Neural progenitor cell (in vitro differentiated cells): ENCODE measurements at regions not wholly inside any gene's neighbourhood (a gene's known extent, or its start where the extent isn't known, plus 50 kb on each side); places are given as distances from the start of the nearest gene placed in this dataset.

Experiments
- DNase-seq: peaks from one replicate; pipeline ENCODE4 v3.0.0-alpha.2; 2016; ENCODE audit warnings: low spot score
- H2AFZ ChIP-seq: fragments of 200-600 bp; sonication (generic); replicated peaks from 2 replicates; pipeline ENCODE4 v1.6.1; 2016; ENCODE audit warnings: antibody characterized with exemption
- H3F3A ChIP-seq: fragments of 200-600 bp; sonication (generic); 2 replicates; pipeline ENCODE4 v1.6.1; 2016; ENCODE audit warnings: antibody characterized with exemption, low read depth
- H3K27ac ChIP-seq: fragments of 200-600 bp; sonication (generic); 2 replicates; pipeline ENCODE4 v1.5.1; 2016; ENCODE audit warnings: mild to moderate bottlenecking
- H3K27me3 ChIP-seq: fragments of 200-600 bp; sonication (generic); 2 replicates; pipeline ENCODE4 v1.6.1; 2016; ENCODE audit warnings: mild to moderate bottlenecking, moderate library complexity
- H3K36me3 ChIP-seq: fragments of 200-600 bp; sonication (generic); 2 replicates; pipeline ENCODE4 v1.5.1; 2016
- H3K4me1 ChIP-seq: fragments of 200-600 bp; sonication (generic); 2 replicates; pipeline ENCODE4 v1.6.1; 2016; ENCODE audit warnings: mixed run types
- H3K4me2 ChIP-seq: fragments of 200-600 bp; sonication (generic); 2 replicates; pipeline ENCODE4 v1.6.1; 2016
- H3K4me3 ChIP-seq: fragments of 200-600 bp; sonication (generic); 2 replicates; pipeline ENCODE4 v1.5.1; 2016
- H3K79me2 ChIP-seq: fragments of 200-600 bp; sonication (generic); 2 replicates; pipeline ENCODE4 v1.6.1; 2016; ENCODE audit warnings: low read depth
- H3K9ac ChIP-seq: fragments of 200-600 bp; sonication (generic); 2 replicates; pipeline ENCODE4 v1.6.1; 2016
- H3K9me3 ChIP-seq: fragments of 200-600 bp; sonication (generic); 2 replicates; pipeline ENCODE4 v1.5.1; 2016; ENCODE audit warnings: low read depth
- H4K20me1 ChIP-seq: fragments of 200-600 bp; sonication (generic); 2 replicates; pipeline ENCODE4 v1.6.1; 2016; ENCODE audit warnings: low read depth
- H3K27ac Mint-ChIP-seq: 3 replicates; pipeline ENCODE4 v1.8.0; 2021; ENCODE audit warnings: mixed read lengths
- H3K27me3 Mint-ChIP-seq: 2 replicates; pipeline ENCODE4 v1.8.0; 2022; ENCODE audit warnings: low read depth, mild to moderate bottlenecking, inconsistent platforms, moderate library complexity, mixed read lengths; ENCODE audit not compliant: insufficient read depth
- H3K36me3 Mint-ChIP-seq: 3 replicates; pipeline ENCODE4 v1.8.0; 2021; ENCODE audit warnings: mixed read lengths
- H3K4me1 Mint-ChIP-seq: 3 replicates; pipeline ENCODE4 v1.8.0; 2021; ENCODE audit warnings: mixed read lengths
- H3K4me3 Mint-ChIP-seq: 3 replicates; pipeline ENCODE4 v1.8.0; 2021; ENCODE audit warnings: mild to moderate bottlenecking, moderate library complexity, mixed read lengths
- H3K9me3 Mint-ChIP-seq: 3 replicates; pipeline ENCODE4 v1.8.0; 2020; ENCODE audit warnings: mixed read lengths
- CTCF ChIP-seq: fragments of 200-600 bp; sonication (generic); IDR thresholded peaks from 2 replicates; pipeline ENCODE4 v1.5.1; 2017; ENCODE audit warnings: antibody characterized with exemption, mild to moderate bottlenecking
- EZH2 ChIP-seq: fragments of 200-600 bp; sonication (generic); IDR thresholded peaks from 2 replicates; pipeline ENCODE4 v1.6.1; 2017; ENCODE audit warnings: antibody characterized with exemption, mild to moderate bottlenecking, moderate library complexity
- EZH2phosphoT487 ChIP-seq: fragments of 200-600 bp; sonication (generic); IDR thresholded peaks from 2 replicates; pipeline ENCODE4 v1.6.1; 2017; ENCODE audit warnings: antibody characterized with exemption

- H3K9ac ChIP-seq = no peak overlapping the region
- Mint-ChIP-seq H3K4me1 (peaks cover 17% of the 10 kb centered on the region), H3K27ac (no peak overlapping the region), H3K27me3 (no peaks in the 10 kb centered on the region), H3K4me3 (no peak overlapping the region), H3K36me3 (no peaks in the 10 kb centered on the region), H3K9me3 (peaks cover 8% of the 10 kb centered on the region)
- no peak overlapping the region for H3K27ac ChIP-seq
- H4K20me1 ChIP-seq = no peaks in the 10 kb centered on the region
- peaks cover 21% of the 10 kb centered on the region for H3K4me1 ChIP-seq
- H3K79me2 ChIP-seq = no peaks in the 10 kb centered on the region
- H3K4me3 ChIP-seq = no peak overlapping the region
- H3K4me2 ChIP-seq = no peak overlapping the region
- H3K27me3 ChIP-seq = no peaks in the 10 kb centered on the region
- peaks cover 18% of the 10 kb centered on the region for H3F3A ChIP-seq
- no peak for DNase-seq
- no peaks in the 10 kb centered on the region for H3K36me3 ChIP-seq
- peaks cover 7% of the 10 kb centered on the region for H3K9me3 ChIP-seq
- no peak overlapping the region for H2AFZ ChIP-seq
- TF ChIP-seq EZH2phosphoT487 (no peak), CTCF (no peak), EZH2 (no peak)
Observed at GRCh38 chr3:187516446-187517185, 148.4 kb downstream of the RTP4 start.

DNA sequence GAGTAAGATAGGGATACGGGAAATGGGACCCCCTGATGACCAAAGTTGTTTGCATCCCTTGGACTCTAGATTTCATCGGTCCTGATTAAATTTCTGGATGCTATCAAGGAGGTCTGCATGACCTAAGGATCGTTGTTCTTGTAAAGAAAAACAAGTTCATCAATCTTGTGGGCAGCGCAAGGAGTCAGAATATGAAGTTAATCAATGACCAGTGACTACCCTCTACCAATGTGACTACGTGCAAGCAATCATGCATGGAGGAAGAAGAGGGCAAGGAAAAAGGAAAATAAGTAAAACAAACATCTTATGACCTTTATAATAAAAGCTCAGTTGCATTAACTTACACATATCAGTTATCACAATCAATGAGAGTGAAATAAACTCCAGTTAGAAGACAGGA is 139.7 kb downstream of the RTP4 start:
- Mint-ChIP-seq H3K36me3 (no peaks in the 10 kb centered on the region), H3K9me3 (peaks cover 7% of the 10 kb centered on the region), H3K27me3 (no peaks in the 10 kb centered on the region), H3K4me3 (no peak overlapping the region), H3K4me1 (no peaks in the 10 kb centered on the region), H3K27ac (no peak overlapping the region)
- H3K4me3 ChIP-seq = no peak overlapping the region
- TF ChIP-seq EZH2phosphoT487 (no peak), CTCF (no peak), EZH2 (no peak)
- H3K4me2 ChIP-seq = no peak overlapping the region
- no peak overlapping the region for H3K9ac ChIP-seq
- no peak overlapping the region for H2AFZ ChIP-seq
- DNase-seq = no peak
- H3K4me1 ChIP-seq = no peaks in the 10 kb centered on the region
- H3K9me3 ChIP-seq = peaks cover 8% of the 10 kb centered on the region
- no peak overlapping the region for H3K27ac ChIP-seq
- H3K36me3 ChIP-seq = no peaks in the 10 kb centered on the region
- no peaks in the 10 kb centered on the region for H3F3A ChIP-seq
- H4K20me1 ChIP-seq = no peaks in the 10 kb centered on the region
- no peaks in the 10 kb centered on the region for H3K27me3 ChIP-seq
- no peaks in the 10 kb centered on the region for H3K79me2 ChIP-seq

GRCh38 chr3:187507266-187507665 is 139.1 kb downstream of the RTP4 start:
- H3K4me3 Mint-ChIP-seq = no peak overlapping the region
- TF ChIP-seq CTCF (no peak), EZH2 (no peak), EZH2phosphoT487 (no peak)
- H3K9me3 Mint-ChIP-seq = peaks cover 3% of the 10 kb centered on the region
- H3K27ac Mint-ChIP-seq = no peak overlapping the region
- Histone ChIP-seq H3K4me1 (no peaks in the 10 kb centered on the region), H3K9me3 (peaks cover 7% of the 10 kb centered on the region), H2AFZ (no peak overlapping the region), H3K27me3 (no peaks in the 10 kb centered on the region), H3K9ac (no peak overlapping the region), H3F3A (no peaks in the 10 kb centered on the region), H3K4me3 (no peak overlapping the region), H4K20me1 (no peaks in the 10 kb centered on the region), H3K27ac (no peak overlapping the region), H3K4me2 (no peak overlapping the region), H3K79me2 (no peaks in the 10 kb centered on the region), H3K36me3 (no peaks in the 10 kb centered on the region)
- H3K36me3 Mint-ChIP-seq = no peaks in the 10 kb centered on the region
- H3K27me3 Mint-ChIP-seq = no peaks in the 10 kb centered on the region
- no peaks in the 10 kb centered on the region for H3K4me1 Mint-ChIP-seq
- DNase-seq = no peak
